NB4 (cell line): ENCODE measurements at regions not wholly inside any gene's neighbourhood (a gene's known extent, or its start where the extent isn't known, plus 50 kb on each side); places are given as distances from the start of the nearest gene placed in this dataset.
"Not testable (repeated sequence)": the region's sequence is repeated elsewhere in the genome, so short reads cannot be mapped to it uniquely, and the experiment has no call there.

Experiments used
- POLR2A ChIP-seq: IDR thresholded peaks from 2 replicates; pipeline ENCODE4 v1.6.1; 2011; ENCODE audit warnings: mild to moderate bottlenecking; ENCODE audit not compliant: insufficient read length; ENCODE audit errors: extremely low read depth
- TF ChIP-seq, protein P1 (sequence below): IDR thresholded peaks from one replicate; pipeline ENCODE4 v1.5.1; 2012; ENCODE audit warnings: low read depth, low read length
- TF ChIP-seq, protein P2 (sequence below): IDR thresholded peaks from 2 replicates; pipeline ENCODE4 v1.6.1; 2011; ENCODE audit warnings: low read depth, low read length

GRCh38 chr3:195991986-195992385 is 83.6 kb upstream of the TNK2 start:
- TF ChIP-seq, protein P1, sequence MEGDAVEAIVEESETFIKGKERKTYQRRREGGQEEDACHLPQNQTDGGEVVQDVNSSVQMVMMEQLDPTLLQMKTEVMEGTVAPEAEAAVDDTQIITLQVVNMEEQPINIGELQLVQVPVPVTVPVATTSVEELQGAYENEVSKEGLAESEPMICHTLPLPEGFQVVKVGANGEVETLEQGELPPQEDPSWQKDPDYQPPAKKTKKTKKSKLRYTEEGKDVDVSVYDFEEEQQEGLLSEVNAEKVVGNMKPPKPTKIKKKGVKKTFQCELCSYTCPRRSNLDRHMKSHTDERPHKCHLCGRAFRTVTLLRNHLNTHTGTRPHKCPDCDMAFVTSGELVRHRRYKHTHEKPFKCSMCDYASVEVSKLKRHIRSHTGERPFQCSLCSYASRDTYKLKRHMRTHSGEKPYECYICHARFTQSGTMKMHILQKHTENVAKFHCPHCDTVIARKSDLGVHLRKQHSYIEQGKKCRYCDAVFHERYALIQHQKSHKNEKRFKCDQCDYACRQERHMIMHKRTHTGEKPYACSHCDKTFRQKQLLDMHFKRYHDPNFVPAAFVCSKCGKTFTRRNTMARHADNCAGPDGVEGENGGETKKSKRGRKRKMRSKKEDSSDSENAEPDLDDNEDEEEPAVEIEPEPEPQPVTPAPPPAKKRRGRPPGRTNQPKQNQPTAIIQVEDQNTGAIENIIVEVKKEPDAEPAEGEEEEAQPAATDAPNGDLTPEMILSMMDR: not testable (repeated sequence)
- TF ChIP-seq POLR2A: not testable (repeated sequence)
- TF ChIP-seq, protein P2, sequence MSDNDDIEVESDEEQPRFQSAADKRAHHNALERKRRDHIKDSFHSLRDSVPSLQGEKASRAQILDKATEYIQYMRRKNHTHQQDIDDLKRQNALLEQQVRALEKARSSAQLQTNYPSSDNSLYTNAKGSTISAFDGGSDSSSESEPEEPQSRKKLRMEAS: not testable (repeated sequence)
